ENCODE measurements at regions not wholly inside any gene's neighbourhood (a gene's known extent, or its start where the extent isn't known, plus 50 kb on each side); places are given as distances from the start of the nearest gene placed in this dataset.

DNA sequence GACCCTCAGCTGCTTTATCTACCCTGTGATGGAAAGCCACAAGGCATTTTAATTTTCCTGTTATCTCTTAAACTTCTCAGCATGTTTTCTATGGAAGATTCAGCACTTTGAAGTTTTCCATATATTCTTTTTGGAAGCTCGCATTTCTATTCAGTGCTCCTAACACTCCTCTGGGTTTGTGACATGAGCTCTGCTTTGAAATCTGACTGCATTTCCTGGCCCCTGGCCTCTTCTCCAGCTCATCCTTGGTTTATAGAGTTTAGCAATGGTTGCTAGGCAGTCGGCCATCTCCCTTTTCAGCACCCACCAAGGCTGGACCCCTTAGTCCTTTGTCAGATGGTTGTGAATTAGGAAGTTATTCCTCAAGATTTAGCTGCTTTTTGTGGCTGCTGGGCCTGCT, 150.6 kb downstream of the KCNA5 start:
- TF ChIP-seq GATA3 (IDR thresholded peaks at IDR 0.05; ENCODE audit: low read depth, low read length) (no peak), GATA2 (IDR thresholded peaks at IDR 0.05; ENCODE audit: low read depth, low read length) (no peak)
